ENCODE measurements at regions not wholly inside any gene's neighbourhood (a gene's known extent, or its start where the extent isn't known, plus 50 kb on each side); places are given as distances from the start of the nearest gene placed in this dataset.

GRCh38 chr16:14373896-14374295 is 256.2 kb downstream of the PARN start:
- H3K36me3 ChIP-seq (ENCODE audit: insufficient read depth, low read length): no peaks in the 10 kb centered on the region
- no peak overlapping the region for H3K4me2 ChIP-seq (ENCODE audit: low read depth, low read length, poor library complexity, severe bottlenecking)
- H3K27me3 ChIP-seq (ENCODE audit: insufficient read depth, low read length, poor library complexity, severe bottlenecking): no peaks in the 10 kb centered on the region
- H3K4me3 ChIP-seq (ENCODE audit: low read length, poor library complexity, severe bottlenecking): no peak overlapping the region
- H3F3A ChIP-seq (ENCODE audit: low read depth): no peaks in the 10 kb centered on the region
- H3K79me2 ChIP-seq (ENCODE audit: insufficient read depth, low read length): no peaks in the 10 kb centered on the region
- no peak overlapping the region for H3K9ac ChIP-seq (ENCODE audit: low read depth, low read length, poor library complexity, severe bottlenecking)
- no peaks in the 10 kb centered on the region for H4K20me1 ChIP-seq (ENCODE audit: insufficient read depth, low read length, poor library complexity, severe bottlenecking)
- TF ChIP-seq EZH2phosphoT487 (IDR thresholded peaks at IDR 0.05; ENCODE audit: borderline replicate concordance) (no peak), CTCF (conservative IDR thresholded peaks at IDR 0.05; ENCODE audit: low read length) (no peak)
- H3K9me3 ChIP-seq (ENCODE audit: insufficient read depth, low read depth, low read length): no peaks in the 10 kb centered on the region
- no peaks in the 10 kb centered on the region for H3K9me2 ChIP-seq (replicated peaks; ENCODE audit: low read depth, low read length)
- H3K4me1 ChIP-seq (ENCODE audit: insufficient read depth, low read length, poor library complexity, severe bottlenecking): no peaks in the 10 kb centered on the region
- no peak overlapping the region for H2AFZ ChIP-seq (ENCODE audit: low read length)

- TF ChIP-seq EZH2phosphoT487 (IDR thresholded peaks at IDR 0.05; ENCODE audit: borderline replicate concordance) (no peak), CTCF (conservative IDR thresholded peaks at IDR 0.05; ENCODE audit: low read length) (no peak)
- H3K9me2 ChIP-seq (replicated peaks; ENCODE audit: low read depth, low read length): no peaks in the 10 kb centered on the region
- H3K79me2 ChIP-seq (ENCODE audit: insufficient read depth, low read length): no peaks in the 10 kb centered on the region
- H2AFZ ChIP-seq (ENCODE audit: low read length): no peak overlapping the region
- H3K36me3 ChIP-seq (ENCODE audit: insufficient read depth, low read length): no peaks in the 10 kb centered on the region
- no peaks in the 10 kb centered on the region for H3K9me3 ChIP-seq (ENCODE audit: insufficient read depth, low read depth, low read length)
- H3K4me2 ChIP-seq (ENCODE audit: low read depth, low read length, poor library complexity, severe bottlenecking): no peak overlapping the region
- H3K9ac ChIP-seq (ENCODE audit: low read depth, low read length, poor library complexity, severe bottlenecking): no peak overlapping the region
- no peak overlapping the region for H3K4me3 ChIP-seq (ENCODE audit: low read length, poor library complexity, severe bottlenecking)
- no peaks in the 10 kb centered on the region for H3K27me3 ChIP-seq (ENCODE audit: insufficient read depth, low read length, poor library complexity, severe bottlenecking)
- H4K20me1 ChIP-seq (ENCODE audit: insufficient read depth, low read length, poor library complexity, severe bottlenecking): no peaks in the 10 kb centered on the region
- H3K4me1 ChIP-seq (ENCODE audit: insufficient read depth, low read length, poor library complexity, severe bottlenecking): no peaks in the 10 kb centered on the region
- H3F3A ChIP-seq (ENCODE audit: low read depth): no peaks in the 10 kb centered on the region
These were observed 256.7 kb downstream of the PARN start for GRCh38 chr16:14373406-14373805.

GRCh38 chr16:14372471-14372870 is 257.6 kb downstream of the PARN start:
- Histone ChIP-seq H3K9me3 (ENCODE audit: insufficient read depth, low read depth, low read length) (no peaks in the 10 kb centered on the region), H4K20me1 (ENCODE audit: insufficient read depth, low read length, poor library complexity, severe bottlenecking) (no peaks in the 10 kb centered on the region), H3K27me3 (ENCODE audit: insufficient read depth, low read length, poor library complexity, severe bottlenecking) (no peaks in the 10 kb centered on the region), H3K4me1 (ENCODE audit: insufficient read depth, low read length, poor library complexity, severe bottlenecking) (no peaks in the 10 kb centered on the region), H3F3A (ENCODE audit: low read depth) (no peaks in the 10 kb centered on the region), H3K79me2 (ENCODE audit: insufficient read depth, low read length) (no peaks in the 10 kb centered on the region), H3K9ac (ENCODE audit: low read depth, low read length, poor library complexity, severe bottlenecking) (no peak overlapping the region), H3K36me3 (ENCODE audit: insufficient read depth, low read length) (no peaks in the 10 kb centered on the region), H3K4me3 (ENCODE audit: low read length, poor library complexity, severe bottlenecking) (no peak overlapping the region), H2AFZ (ENCODE audit: low read length) (no peak overlapping the region), H3K4me2 (ENCODE audit: low read depth, low read length, poor library complexity, severe bottlenecking) (no peak overlapping the region), H3K9me2 (replicated peaks; ENCODE audit: low read depth, low read length) (no peaks in the 10 kb centered on the region)
- TF ChIP-seq CTCF (conservative IDR thresholded peaks at IDR 0.05; ENCODE audit: low read length) (no peak), EZH2phosphoT487 (IDR thresholded peaks at IDR 0.05; ENCODE audit: borderline replicate concordance) (no peak)

Data from Loucy (cell line).